Glutamatergic neuron (in vitro differentiated cells): ENCODE measurements at regions not wholly inside any gene's neighbourhood (a gene's known extent, or its start where the extent isn't known, plus 50 kb on each side); places are given as distances from the start of the nearest gene placed in this dataset.
"Not testable (repeated sequence)": the region's sequence is repeated elsewhere in the genome, so short reads cannot be mapped to it uniquely, and the experiment has no call there.

Experiments used
- DNase-seq: peaks from one replicate; pipeline ENCODE4 v3.0.0; 2022
- H3K27ac Mint-ChIP-seq: one replicate; pipeline ENCODE4 v1.8.0; 2020; ENCODE audit warnings: mild to moderate bottlenecking, mixed read lengths, inconsistent platforms; ENCODE audit not compliant: unreplicated experiment
- H3K27me3 Mint-ChIP-seq: one replicate; pipeline ENCODE4 v1.8.0; 2020; ENCODE audit warnings: mild to moderate bottlenecking, moderate library complexity, mixed read lengths, inconsistent platforms; ENCODE audit not compliant: unreplicated experiment
- H3K36me3 Mint-ChIP-seq: one replicate; pipeline ENCODE4 v1.8.0; 2020; ENCODE audit warnings: mild to moderate bottlenecking, mixed read lengths, inconsistent platforms; ENCODE audit not compliant: unreplicated experiment
- H3K4me1 Mint-ChIP-seq: one replicate; pipeline ENCODE4 v1.8.0; 2020; ENCODE audit warnings: mild to moderate bottlenecking, low read depth, mixed read lengths, inconsistent platforms; ENCODE audit not compliant: unreplicated experiment
- H3K4me3 Mint-ChIP-seq: one replicate; pipeline ENCODE4 v1.8.0; 2020; ENCODE audit warnings: mild to moderate bottlenecking, mixed read lengths, inconsistent platforms; ENCODE audit not compliant: unreplicated experiment
- H3K9me3 Mint-ChIP-seq: one replicate; pipeline ENCODE4 v1.8.0; 2020; ENCODE audit warnings: mild to moderate bottlenecking, moderate library complexity, mixed read lengths, inconsistent platforms; ENCODE audit not compliant: unreplicated experiment
- TF ChIP-seq, protein P1 (sequence below): fragments of 200-600 bp; sonication (generic); IDR thresholded peaks from one replicate; pipeline ENCODE4 v1.5.0; 2021; ENCODE audit not compliant: partially characterized antibody, unreplicated experiment

- DNase-seq, result no peak
- Mint-ChIP-seq H3K4me1 (no peaks in the 10 kb centered on the region), H3K27me3 (peaks cover 2% of the 10 kb centered on the region), H3K36me3 (no peaks in the 10 kb centered on the region), H3K4me3 (no peak overlapping the region), H3K27ac (no peak overlapping the region), H3K9me3 (peaks cover 2% of the 10 kb centered on the region)
- TF ChIP-seq, protein P1, sequence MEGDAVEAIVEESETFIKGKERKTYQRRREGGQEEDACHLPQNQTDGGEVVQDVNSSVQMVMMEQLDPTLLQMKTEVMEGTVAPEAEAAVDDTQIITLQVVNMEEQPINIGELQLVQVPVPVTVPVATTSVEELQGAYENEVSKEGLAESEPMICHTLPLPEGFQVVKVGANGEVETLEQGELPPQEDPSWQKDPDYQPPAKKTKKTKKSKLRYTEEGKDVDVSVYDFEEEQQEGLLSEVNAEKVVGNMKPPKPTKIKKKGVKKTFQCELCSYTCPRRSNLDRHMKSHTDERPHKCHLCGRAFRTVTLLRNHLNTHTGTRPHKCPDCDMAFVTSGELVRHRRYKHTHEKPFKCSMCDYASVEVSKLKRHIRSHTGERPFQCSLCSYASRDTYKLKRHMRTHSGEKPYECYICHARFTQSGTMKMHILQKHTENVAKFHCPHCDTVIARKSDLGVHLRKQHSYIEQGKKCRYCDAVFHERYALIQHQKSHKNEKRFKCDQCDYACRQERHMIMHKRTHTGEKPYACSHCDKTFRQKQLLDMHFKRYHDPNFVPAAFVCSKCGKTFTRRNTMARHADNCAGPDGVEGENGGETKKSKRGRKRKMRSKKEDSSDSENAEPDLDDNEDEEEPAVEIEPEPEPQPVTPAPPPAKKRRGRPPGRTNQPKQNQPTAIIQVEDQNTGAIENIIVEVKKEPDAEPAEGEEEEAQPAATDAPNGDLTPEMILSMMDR, result no peak
These were observed 56.1 kb upstream of the TCL1A start for GRCh38 chr14:95769976-95770375.

DNA sequence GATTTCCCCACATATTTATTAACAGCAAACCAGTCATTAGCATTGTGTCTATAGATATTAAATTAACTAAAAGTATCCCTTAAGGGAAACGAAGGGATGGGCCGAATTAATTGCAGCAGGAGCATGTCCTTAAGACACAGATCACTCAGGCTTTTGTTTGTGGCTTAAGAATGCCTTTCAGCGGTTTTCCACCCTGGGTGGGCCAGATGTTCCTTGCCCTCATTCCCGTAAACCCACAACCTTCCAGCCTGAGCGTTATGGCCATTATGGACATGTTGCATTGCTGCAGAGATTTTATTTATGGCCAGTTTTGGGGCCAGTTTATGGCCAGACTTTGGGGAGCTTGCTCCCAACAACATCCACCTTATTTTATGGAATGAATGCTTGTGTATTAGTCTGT is 55.5 kb upstream of the TCL1A start:
- H3K4me3 Mint-ChIP-seq, H3K27ac Mint-ChIP-seq, H3K4me1 Mint-ChIP-seq, DNase-seq, H3K9me3 Mint-ChIP-seq, H3K27me3 Mint-ChIP-seq, H3K36me3 Mint-ChIP-seq: not testable (repeated sequence)

DNA sequence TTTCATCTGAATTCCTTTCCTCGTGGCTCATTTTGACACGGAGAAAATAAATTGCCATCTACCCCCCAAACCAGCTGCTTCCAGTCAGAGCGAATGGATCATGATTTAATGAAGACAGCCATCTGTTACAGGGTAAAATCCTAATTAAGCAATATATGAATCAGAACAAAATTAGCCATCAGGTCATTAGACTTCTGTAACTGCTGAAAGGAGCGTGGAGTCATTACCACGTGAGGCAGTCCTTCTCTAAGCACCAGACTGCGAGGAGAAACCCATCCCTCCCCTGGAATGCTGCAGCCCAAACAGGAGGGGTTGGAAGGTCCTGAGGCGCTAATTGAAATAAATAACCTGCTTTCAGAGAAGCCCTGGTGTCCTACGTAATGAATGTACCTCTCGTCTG is 51.1 kb upstream of the TCL1A start:
- DNase-seq, result no peak
- H3K4me1 Mint-ChIP-seq, result no peaks in the 10 kb centered on the region
- peaks cover 6% of the 10 kb centered on the region for H3K27me3 Mint-ChIP-seq
- no peak overlapping the region for H3K27ac Mint-ChIP-seq
- peaks cover 2% of the 10 kb centered on the region for H3K9me3 Mint-ChIP-seq
- H3K36me3 Mint-ChIP-seq, result no peaks in the 10 kb centered on the region
- TF ChIP-seq, protein P1, result no peak
- no peak overlapping the region for H3K4me3 Mint-ChIP-seq

GRCh38 chr14:95763875-95764274 is 50.0 kb upstream of the TCL1A start:
- Mint-ChIP-seq H3K27ac (no peak overlapping the region), H3K9me3 (peaks cover 2% of the 10 kb centered on the region), H3K4me1 (no peaks in the 10 kb centered on the region), H3K27me3 (peaks cover 4% of the 10 kb centered on the region), H3K36me3 (no peaks in the 10 kb centered on the region), H3K4me3 (no peak overlapping the region)
- TF ChIP-seq, protein P1, result no peak
- DNase-seq, result no peak
